Panc1 (cell line): ENCODE measurements at regions not wholly inside any gene's neighbourhood (a gene's known extent, or its start where the extent isn't known, plus 50 kb on each side); places are given as distances from the start of the nearest gene placed in this dataset.

Experiments
- ATAC-seq: fragments of 200-7000 bp; cut with Tn5 transposase; 2 replicates; pipeline ENCODE4 v1.9.1; 2020; ENCODE audit warnings: mild to moderate bottlenecking, moderate library complexity
- BruUV-seq: library from RNA; stranded (reverse); fragments of 400-500 nt; replicated peaks from 2 replicates; lab custom pipeline; 2021; lab: Mats Ljungman, UMichigan
- CTCF ChIA-PET: fragments of 300-600 bp; sonication (Branson Sonifier 250); formaldehyde crosslinking; loops from one replicate; lab custom pipeline; 2022; ENCODE audit warnings: antibody characterized with exemption; lab: Charles Lee
- POLR2A ChIA-PET: fragments of 300-600 bp; sonication (Branson Sonifier 250); formaldehyde crosslinking; loops from one replicate; lab custom pipeline; 2022; ENCODE audit warnings: antibody characterized with exemption; lab: Charles Lee
- DNase-seq: peaks from one replicate; pipeline ENCODE4 v3.0.0-alpha.2; 2010; ENCODE audit warnings: low read depth, low spot score
- H3K27ac ChIP-seq: 2 replicates; pipeline ENCODE4 v1.5.1; 2011; ENCODE audit warnings: mild to moderate bottlenecking, low read length, inconsistent platforms
- H3K27me3 ChIP-seq: fragments of 200-500 bp; sonication (Bioruptor generic); 2 replicates; pipeline ENCODE4 v1.6.0; 2014; ENCODE audit warnings: low read length, inconsistent platforms; ENCODE audit not compliant: control insufficient read depth, insufficient read depth
- H3K36me3 ChIP-seq: fragments of 200-500 bp; sonication (Bioruptor generic); 2 replicates; pipeline ENCODE4 v1.5.1; 2014; ENCODE audit warnings: inconsistent platforms, mild to moderate bottlenecking, low read length, moderate library complexity; ENCODE audit not compliant: control insufficient read depth, insufficient read depth
- H3K4me1 ChIP-seq: 2 replicates; pipeline ENCODE4 v1.5.1; 2011; ENCODE audit warnings: inconsistent platforms, mild to moderate bottlenecking, low read length, moderate library complexity; ENCODE audit not compliant: control insufficient read depth, insufficient read depth
- H3K4me3 ChIP-seq, 2 experiments: 2 replicates each; pipeline ENCODE4 v1.5.1; 2011 to 2012; ENCODE audit warnings: low read depth in 2 of 2, low read length in 2 of 2, mild to moderate bottlenecking in 2 of 2, inconsistent platforms in 1 of 2, moderate library complexity in 1 of 2
- H3K9me3 ChIP-seq: fragments of 200-500 bp; sonication (Bioruptor generic); 2 replicates; pipeline ENCODE4 v1.5.1; 2014; ENCODE audit warnings: low read depth, mild to moderate bottlenecking, inconsistent platforms, low read length, moderate library complexity; ENCODE audit not compliant: control insufficient read depth, insufficient read depth
- POLR2AphosphoS5 ChIP-seq: IDR thresholded peaks from 2 replicates; pipeline ENCODE4 v1.6.1; 2012; ENCODE audit warnings: mild to moderate bottlenecking, low read depth, low read length, moderate library complexity
- SIN3A ChIP-seq: IDR thresholded peaks from 2 replicates; pipeline ENCODE4 v1.6.1; 2012; ENCODE audit warnings: low read depth, mild to moderate bottlenecking, low read length, moderate library complexity, borderline replicate concordance; ENCODE audit not compliant: insufficient read depth
- TCF7L2 ChIP-seq: IDR thresholded peaks from 2 replicates; pipeline ENCODE4 v1.6.1; 2011; ENCODE audit warnings: mild to moderate bottlenecking, low read depth, low read length, inconsistent platforms
- in situ Hi-C: cut with HindIII; loops from 2 replicates; pipeline ENCODE4 v1.10.0; 2016; ENCODE audit warnings: low sequenced_read_pairs, low pct_unique_long_range_greater_than_20kb
- intact Hi-C: fragments of 100-400 bp; cut with micrococcal nuclease; formaldehyde crosslinking; loops from one replicate; pipeline ENCODE4 v1.10.0; 2022; ENCODE audit not compliant: unreplicated experiment
- TF ChIP-seq, protein P1 (sequence below), 2 experiments: IDR thresholded peaks; 2 replicates each; pipeline ENCODE4 v1.6.1; 2011 to 2012; ENCODE audit warnings: low read depth in 2 of 2, control low read depth in 1 of 2, low read length in 1 of 2, mild to moderate bottlenecking in 1 of 2, moderate library complexity in 1 of 2; ENCODE audit not compliant: insufficient read depth in 1 of 2
- TF ChIP-seq, protein P2 (sequence below): fragments of 450-650 bp; IDR thresholded peaks from 2 replicates; pipeline ENCODE4 v1.5.1; 2017; ENCODE audit warnings: mild to moderate bottlenecking

- H3K36me3 ChIP-seq: no peaks in the 10 kb centered on the region
- H3K9me3 ChIP-seq: no peaks in the 10 kb centered on the region
- no TSS peak for BruUV-seq
- ChIA-PET CTCF (no interaction called here), POLR2A (no interaction called here)
- H3K27me3 ChIP-seq: no peaks in the 10 kb centered on the region
- intact Hi-C loops: no loop called here
- no peak overlapping the region for H3K4me3 ChIP-seq
- DNase-seq (no peak), ATAC-seq (no peak)
- in situ Hi-C loops: no loop called here
- no peak for TF ChIP-seq TCF7L2
- TF ChIP-seq POLR2AphosphoS5: no peak
- TF ChIP-seq SIN3A: no peak
- TF ChIP-seq, protein P1, sequence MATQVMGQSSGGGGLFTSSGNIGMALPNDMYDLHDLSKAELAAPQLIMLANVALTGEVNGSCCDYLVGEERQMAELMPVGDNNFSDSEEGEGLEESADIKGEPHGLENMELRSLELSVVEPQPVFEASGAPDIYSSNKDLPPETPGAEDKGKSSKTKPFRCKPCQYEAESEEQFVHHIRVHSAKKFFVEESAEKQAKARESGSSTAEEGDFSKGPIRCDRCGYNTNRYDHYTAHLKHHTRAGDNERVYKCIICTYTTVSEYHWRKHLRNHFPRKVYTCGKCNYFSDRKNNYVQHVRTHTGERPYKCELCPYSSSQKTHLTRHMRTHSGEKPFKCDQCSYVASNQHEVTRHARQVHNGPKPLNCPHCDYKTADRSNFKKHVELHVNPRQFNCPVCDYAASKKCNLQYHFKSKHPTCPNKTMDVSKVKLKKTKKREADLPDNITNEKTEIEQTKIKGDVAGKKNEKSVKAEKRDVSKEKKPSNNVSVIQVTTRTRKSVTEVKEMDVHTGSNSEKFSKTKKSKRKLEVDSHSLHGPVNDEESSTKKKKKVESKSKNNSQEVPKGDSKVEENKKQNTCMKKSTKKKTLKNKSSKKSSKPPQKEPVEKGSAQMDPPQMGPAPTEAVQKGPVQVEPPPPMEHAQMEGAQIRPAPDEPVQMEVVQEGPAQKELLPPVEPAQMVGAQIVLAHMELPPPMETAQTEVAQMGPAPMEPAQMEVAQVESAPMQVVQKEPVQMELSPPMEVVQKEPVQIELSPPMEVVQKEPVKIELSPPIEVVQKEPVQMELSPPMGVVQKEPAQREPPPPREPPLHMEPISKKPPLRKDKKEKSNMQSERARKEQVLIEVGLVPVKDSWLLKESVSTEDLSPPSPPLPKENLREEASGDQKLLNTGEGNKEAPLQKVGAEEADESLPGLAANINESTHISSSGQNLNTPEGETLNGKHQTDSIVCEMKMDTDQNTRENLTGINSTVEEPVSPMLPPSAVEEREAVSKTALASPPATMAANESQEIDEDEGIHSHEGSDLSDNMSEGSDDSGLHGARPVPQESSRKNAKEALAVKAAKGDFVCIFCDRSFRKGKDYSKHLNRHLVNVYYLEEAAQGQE (IDR thresholded peaks at IDR 0.05; ENCODE audit: insufficient read depth in 1 of 2, low read depth in 2 of 2, low read length in 1 of 2): no peak
- TF ChIP-seq, protein P2, sequence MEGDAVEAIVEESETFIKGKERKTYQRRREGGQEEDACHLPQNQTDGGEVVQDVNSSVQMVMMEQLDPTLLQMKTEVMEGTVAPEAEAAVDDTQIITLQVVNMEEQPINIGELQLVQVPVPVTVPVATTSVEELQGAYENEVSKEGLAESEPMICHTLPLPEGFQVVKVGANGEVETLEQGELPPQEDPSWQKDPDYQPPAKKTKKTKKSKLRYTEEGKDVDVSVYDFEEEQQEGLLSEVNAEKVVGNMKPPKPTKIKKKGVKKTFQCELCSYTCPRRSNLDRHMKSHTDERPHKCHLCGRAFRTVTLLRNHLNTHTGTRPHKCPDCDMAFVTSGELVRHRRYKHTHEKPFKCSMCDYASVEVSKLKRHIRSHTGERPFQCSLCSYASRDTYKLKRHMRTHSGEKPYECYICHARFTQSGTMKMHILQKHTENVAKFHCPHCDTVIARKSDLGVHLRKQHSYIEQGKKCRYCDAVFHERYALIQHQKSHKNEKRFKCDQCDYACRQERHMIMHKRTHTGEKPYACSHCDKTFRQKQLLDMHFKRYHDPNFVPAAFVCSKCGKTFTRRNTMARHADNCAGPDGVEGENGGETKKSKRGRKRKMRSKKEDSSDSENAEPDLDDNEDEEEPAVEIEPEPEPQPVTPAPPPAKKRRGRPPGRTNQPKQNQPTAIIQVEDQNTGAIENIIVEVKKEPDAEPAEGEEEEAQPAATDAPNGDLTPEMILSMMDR: no peak
- H3K4me1 ChIP-seq: no peaks in the 10 kb centered on the region
- H3K27ac ChIP-seq: no peak overlapping the region
Observed at GRCh38 chr4:11299836-11300235, 128.9 kb downstream of the HS3ST1 start.

DNA sequence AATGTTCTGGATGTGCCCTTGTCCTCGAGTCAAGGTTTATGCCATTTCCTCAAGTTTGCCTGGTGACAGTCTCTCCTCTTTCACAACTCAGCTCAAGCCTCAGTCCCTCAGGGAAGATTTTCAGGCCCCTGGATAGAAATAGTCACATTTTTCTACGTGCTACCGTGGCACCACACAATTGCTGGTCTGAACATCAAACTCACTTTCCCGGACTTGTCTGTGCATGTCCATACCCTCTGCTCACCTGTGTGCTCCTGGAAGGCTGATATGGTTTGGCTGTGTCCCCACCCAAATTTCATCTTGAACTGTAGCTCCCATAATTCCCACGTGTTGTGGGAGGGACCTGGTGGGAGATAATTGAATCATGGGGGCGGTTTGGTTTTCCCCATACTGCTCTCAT lies 129.7 kb downstream of the HS3ST1 start:
- Histone ChIP-seq H3K9me3 (no peaks in the 10 kb centered on the region), H3K27ac (no peak overlapping the region), H3K36me3 (no peaks in the 10 kb centered on the region), H3K4me1 (no peaks in the 10 kb centered on the region), H3K4me3 (no peak overlapping the region), H3K27me3 (no peaks in the 10 kb centered on the region)
- no peak for ATAC-seq
- CTCF ChIA-PET: no interaction called here
- in situ Hi-C loops: no loop called here
- no peak for DNase-seq
- BruUV-seq: no TSS peak
- intact Hi-C loops: no loop called here
- POLR2A ChIA-PET: no interaction called here
- TF ChIP-seq, protein P2: no peak
- TF ChIP-seq POLR2AphosphoS5: no peak

- H3K4me1 ChIP-seq: no peaks in the 10 kb centered on the region
- no peak overlapping the region for H3K4me3 ChIP-seq
- no peak overlapping the region for H3K27ac ChIP-seq
- no peak for DNase-seq
- in situ Hi-C loops: no loop called here
- no peak for ATAC-seq
- intact Hi-C loops: no loop called here
- H3K36me3 ChIP-seq: no peaks in the 10 kb centered on the region
- no TSS peak for BruUV-seq
- no peaks in the 10 kb centered on the region for H3K27me3 ChIP-seq
- POLR2A ChIA-PET: no interaction called here
- CTCF ChIA-PET: no interaction called here
- TF ChIP-seq, protein P2: no peak
- TF ChIP-seq SIN3A (no peak), POLR2AphosphoS5 (no peak), TCF7L2 (no peak)
- TF ChIP-seq, protein P1 (IDR thresholded peaks at IDR 0.05; ENCODE audit: insufficient read depth in 1 of 2, low read depth in 2 of 2, low read length in 1 of 2): no peak
- H3K9me3 ChIP-seq: no peaks in the 10 kb centered on the region
Observed at GRCh38 chr4:11298451-11298850, 130.2 kb downstream of the HS3ST1 start.
